GM23338 (cell line): ENCODE measurements at regions not wholly inside any gene's neighbourhood (a gene's known extent, or its start where the extent isn't known, plus 50 kb on each side); places are given as distances from the start of the nearest gene placed in this dataset.

ENCODE experiments used
- ATAC-seq: fragments of 200-7000 bp; cut with Tn5 transposase; 3 replicates; pipeline ENCODE4 v1.9.1; 2020
- DNase-seq: peaks from one replicate; pipeline ENCODE4 v3.0.0-alpha.2; 2015; ENCODE audit warnings: low spot score
- H2AFZ ChIP-seq: fragments of 200-600 bp; sonication (generic); 2 replicates; pipeline ENCODE4 v1.8.0; 2016; ENCODE audit warnings: antibody characterized with exemption, mild to moderate bottlenecking, moderate library complexity
- H3F3A ChIP-seq: fragments of 200-600 bp; sonication (generic); replicated peaks from 2 replicates; pipeline ENCODE4 v1.8.0; 2017; ENCODE audit warnings: antibody characterized with exemption, mixed run types, low read depth
- H3K27ac ChIP-seq: fragments of 200-600 bp; sonication (generic); 2 replicates; pipeline ENCODE4 v1.6.1; 2016; ENCODE audit warnings: low read depth
- H3K27me3 ChIP-seq: fragments of 200-600 bp; sonication (generic); 2 replicates; pipeline ENCODE4 v1.8.0; 2016; ENCODE audit warnings: mild to moderate bottlenecking, mixed run types, moderate library complexity; ENCODE audit not compliant: insufficient read depth
- H3K36me3 ChIP-seq: fragments of 200-600 bp; sonication (generic); 2 replicates; pipeline ENCODE4 v1.8.0; 2016; ENCODE audit warnings: mild to moderate bottlenecking; ENCODE audit not compliant: insufficient read depth
- H3K4me1 ChIP-seq: fragments of 200-600 bp; sonication (generic); 2 replicates; pipeline ENCODE4 v1.8.0; 2016; ENCODE audit warnings: mild to moderate bottlenecking, moderate library complexity; ENCODE audit not compliant: insufficient read depth
- H3K4me2 ChIP-seq: fragments of 200-600 bp; sonication (generic); 2 replicates; pipeline ENCODE4 v1.7.1; 2017; ENCODE audit warnings: mixed run types
- H3K4me3 ChIP-seq: fragments of 200-600 bp; sonication (generic); 2 replicates; pipeline ENCODE4 v1.6.1; 2016; ENCODE audit warnings: mixed run types
- H3K79me2 ChIP-seq: fragments of 200-600 bp; sonication (generic); replicated peaks from 2 replicates; pipeline ENCODE4 v1.8.0; 2017; ENCODE audit warnings: mild to moderate bottlenecking; ENCODE audit not compliant: insufficient read depth
- H3K9me2 ChIP-seq: fragments of 200-600 bp; sonication (generic); 2 replicates; pipeline ENCODE4 v1.8.0; 2017; ENCODE audit not compliant: insufficient read depth
- H4K20me1 ChIP-seq: fragments of 200-600 bp; sonication (generic); replicated peaks from 2 replicates; pipeline ENCODE4 v1.8.0; 2017; ENCODE audit warnings: mild to moderate bottlenecking; ENCODE audit not compliant: insufficient read depth
- H3K27ac Mint-ChIP-seq: 2 replicates; pipeline ENCODE4 v1.8.0; 2020; ENCODE audit warnings: inconsistent platforms, mild to moderate bottlenecking, moderate library complexity, mixed read lengths
- H3K27me3 Mint-ChIP-seq: 3 replicates; pipeline ENCODE4 v1.8.0; 2022; ENCODE audit warnings: low read depth, mild to moderate bottlenecking, moderate library complexity, mixed read lengths, inconsistent platforms; ENCODE audit not compliant: insufficient read depth, poor library complexity
- H3K36me3 Mint-ChIP-seq: 3 replicates; pipeline ENCODE4 v1.8.0; 2021; ENCODE audit warnings: low read depth, mild to moderate bottlenecking, inconsistent platforms, moderate library complexity, mixed read lengths
- H3K4me1 Mint-ChIP-seq: 3 replicates; pipeline ENCODE4 v1.8.0; 2020; ENCODE audit warnings: mild to moderate bottlenecking, inconsistent platforms, mixed read lengths
- H3K4me3 Mint-ChIP-seq: 3 replicates; pipeline ENCODE4 v1.8.0; 2021; ENCODE audit warnings: moderate library complexity, mild to moderate bottlenecking, inconsistent platforms, mixed read lengths
- H3K9me3 Mint-ChIP-seq: 3 replicates; pipeline ENCODE4 v1.8.0; 2020; ENCODE audit warnings: moderate library complexity, mild to moderate bottlenecking, inconsistent platforms, mixed read lengths
- CTCF ChIP-seq, 2 experiments: fragments of 200-600 bp in 1 of 2; sonication (generic) in 1 of 2; conservative IDR thresholded peaks; 2 replicates each; pipeline versions ENCODE4 v1.5.1 to v1.6.1; 2016 to 2017; ENCODE audit warnings: antibody characterized with exemption in 2 of 2, low read depth in 2 of 2, mild to moderate bottlenecking in 2 of 2, moderate library complexity in 1 of 2
- ZNF331 ChIP-seq: fragments of 250-450 bp; sonication (Bioruptor Pico); IDR thresholded peaks from 2 replicates; pipeline ENCODE4 v1.5.0; 2020; ENCODE audit warnings: low read depth, mild to moderate bottlenecking, moderate library complexity
- ZNF462 ChIP-seq: fragments of 250-450 bp; sonication (Bioruptor Pico); IDR thresholded peaks from 2 replicates; pipeline ENCODE4 v1.5.0; 2020; ENCODE audit warnings: mild to moderate bottlenecking, moderate library complexity
- TF ChIP-seq, protein P1 (sequence below): IDR thresholded peaks from one replicate; pipeline ENCODE4 v1.6.1; 2018; ENCODE audit warnings: antibody characterized with exemption; ENCODE audit not compliant: unreplicated experiment

GRCh38 chr3:132784502-132785025, 62.4 kb upstream of the NPHP3 start:
- no peak for DNase-seq
- H3K36me3 ChIP-seq, result no peaks in the 10 kb centered on the region
- H3K4me1 Mint-ChIP-seq, result peaks cover 20% of the 10 kb centered on the region
- H3K27ac ChIP-seq, result no peak overlapping the region
- H3K79me2 ChIP-seq, result no peaks in the 10 kb centered on the region
- peaks cover 14% of the 10 kb centered on the region; the same call in 1 of the 2 replicates for H3K4me1 ChIP-seq
- no peak for TF ChIP-seq ZNF331 (CRISPR knock-in tag)
- no peak for TF ChIP-seq CTCF (conservative IDR thresholded peaks at IDR 0.05; ENCODE audit: low read depth in 2 of 2)
- H3K4me3 Mint-ChIP-seq, result no peak overlapping the region
- 0 out of 2 replicates have a peak, but pooled peaks cover 6% of the 10 kb centered on the region for H3K9me2 ChIP-seq
- no peak overlapping the region for H2AFZ ChIP-seq
- H3K4me3 ChIP-seq, result no peak overlapping the region
- H3K4me2 ChIP-seq, result no peak overlapping the region
- H3K9me3 Mint-ChIP-seq, result no peaks in the 10 kb centered on the region; the same call in 2 of the 3 replicates
- H4K20me1 ChIP-seq, result no peaks in the 10 kb centered on the region
- H3F3A ChIP-seq, result no peaks in the 10 kb centered on the region
- no peak for ATAC-seq
- no peaks in the 10 kb centered on the region for H3K36me3 Mint-ChIP-seq
- H3K27ac Mint-ChIP-seq, result no peak overlapping the region
- H3K27me3 Mint-ChIP-seq, result no peaks in the 10 kb centered on the region
- no peaks in the 10 kb centered on the region for H3K27me3 ChIP-seq

- 0 out of 2 replicates have a peak overlapping the region, but pooled peaks have one; percentile 10 for H3K4me2 ChIP-seq
- peaks cover 20% of the 10 kb centered on the region for H3K4me1 Mint-ChIP-seq
- H3K4me3 ChIP-seq, result no peak overlapping the region
- peak overlapping the region; percentile 63; the same call in 1 of the 2 replicates for H3K27ac ChIP-seq
- H2AFZ ChIP-seq, result no peak overlapping the region
- H3K27ac Mint-ChIP-seq, result 0 out of 2 replicates have a peak overlapping the region, but pooled peaks have one; percentile 27
- no peaks in the 10 kb centered on the region for H3K27me3 Mint-ChIP-seq
- no peaks in the 10 kb centered on the region; the same call in 2 of the 3 replicates for H3K9me3 Mint-ChIP-seq
- no peaks in the 10 kb centered on the region for H3F3A ChIP-seq
- TF ChIP-seq, protein P1, sequence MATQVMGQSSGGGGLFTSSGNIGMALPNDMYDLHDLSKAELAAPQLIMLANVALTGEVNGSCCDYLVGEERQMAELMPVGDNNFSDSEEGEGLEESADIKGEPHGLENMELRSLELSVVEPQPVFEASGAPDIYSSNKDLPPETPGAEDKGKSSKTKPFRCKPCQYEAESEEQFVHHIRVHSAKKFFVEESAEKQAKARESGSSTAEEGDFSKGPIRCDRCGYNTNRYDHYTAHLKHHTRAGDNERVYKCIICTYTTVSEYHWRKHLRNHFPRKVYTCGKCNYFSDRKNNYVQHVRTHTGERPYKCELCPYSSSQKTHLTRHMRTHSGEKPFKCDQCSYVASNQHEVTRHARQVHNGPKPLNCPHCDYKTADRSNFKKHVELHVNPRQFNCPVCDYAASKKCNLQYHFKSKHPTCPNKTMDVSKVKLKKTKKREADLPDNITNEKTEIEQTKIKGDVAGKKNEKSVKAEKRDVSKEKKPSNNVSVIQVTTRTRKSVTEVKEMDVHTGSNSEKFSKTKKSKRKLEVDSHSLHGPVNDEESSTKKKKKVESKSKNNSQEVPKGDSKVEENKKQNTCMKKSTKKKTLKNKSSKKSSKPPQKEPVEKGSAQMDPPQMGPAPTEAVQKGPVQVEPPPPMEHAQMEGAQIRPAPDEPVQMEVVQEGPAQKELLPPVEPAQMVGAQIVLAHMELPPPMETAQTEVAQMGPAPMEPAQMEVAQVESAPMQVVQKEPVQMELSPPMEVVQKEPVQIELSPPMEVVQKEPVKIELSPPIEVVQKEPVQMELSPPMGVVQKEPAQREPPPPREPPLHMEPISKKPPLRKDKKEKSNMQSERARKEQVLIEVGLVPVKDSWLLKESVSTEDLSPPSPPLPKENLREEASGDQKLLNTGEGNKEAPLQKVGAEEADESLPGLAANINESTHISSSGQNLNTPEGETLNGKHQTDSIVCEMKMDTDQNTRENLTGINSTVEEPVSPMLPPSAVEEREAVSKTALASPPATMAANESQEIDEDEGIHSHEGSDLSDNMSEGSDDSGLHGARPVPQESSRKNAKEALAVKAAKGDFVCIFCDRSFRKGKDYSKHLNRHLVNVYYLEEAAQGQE, result no peak
- 0 out of 2 replicates have a peak, but pooled peaks have one; percentile 4 for TF ChIP-seq ZNF462
- H3K9me2 ChIP-seq, result 0 out of 2 replicates have a peak, but pooled peaks cover 6% of the 10 kb centered on the region
- H3K36me3 ChIP-seq, result no peaks in the 10 kb centered on the region
- ATAC-seq (peak; percentile 94), DNase-seq (peak; percentile 72)
- H3K27me3 ChIP-seq, result no peaks in the 10 kb centered on the region
- H3K79me2 ChIP-seq, result no peaks in the 10 kb centered on the region
- no peaks in the 10 kb centered on the region for H4K20me1 ChIP-seq
- no peaks in the 10 kb centered on the region for H3K36me3 Mint-ChIP-seq
- no peak overlapping the region for H3K4me3 Mint-ChIP-seq
- H3K4me1 ChIP-seq, result peaks cover 14% of the 10 kb centered on the region; the same call in 1 of the 2 replicates
These were observed 60.9 kb upstream of the NPHP3 start for GRCh38 chr3:132783152-132783551.
